Psoas muscle (tissue), 7 donors: ENCODE measurements at regions not wholly inside any gene's neighbourhood (a gene's known extent, or its start where the extent isn't known, plus 50 kb on each side); places are given as distances from the start of the nearest gene placed in this dataset.

Experiments used
- ATAC-seq, 4 donors: fragments of 200-7000 bp; cut with Tn5 transposase; one replicate each; pipeline ENCODE4 v1.9.1; 2020; ENCODE audit warnings: moderate library complexity in 3 of 4, mild to moderate bottlenecking in 2 of 4
- DNase-seq, 2 donors: peaks; one replicate each; pipeline ENCODE4 v3.0.0-alpha.2; 2020
- H3K27ac ChIP-seq: fragments of 200-600 bp; one replicate; pipeline ENCODE4 v1.8.0; 2022
- H3K27me3 ChIP-seq, 3 donors: fragments of 200-600 bp in 1 of 3; one replicate each; pipeline versions ENCODE4 v1.6.1 to v1.8.0; 2013 to 2022; ENCODE audit warnings: low read length in 2 of 3, mild to moderate bottlenecking in 2 of 3, moderate library complexity in 1 of 3; ENCODE audit not compliant: insufficient read depth in 3 of 3
- H3K36me3 ChIP-seq, 2 donors: fragments of 200-600 bp in 1 of 2; one replicate each; pipeline versions ENCODE4 v1.6.1 to v1.8.0; 2013 to 2022; ENCODE audit warnings: low read depth in 1 of 2, mild to moderate bottlenecking in 1 of 2, moderate library complexity in 1 of 2; ENCODE audit not compliant: insufficient read depth in 1 of 2
- H3K4me1 ChIP-seq: fragments of 200-600 bp; one replicate; pipeline ENCODE4 v1.8.0; 2022
- H3K4me3 ChIP-seq: fragments of 200-600 bp; one replicate; pipeline ENCODE4 v1.8.0; 2022; ENCODE audit warnings: mild to moderate bottlenecking
- H3K9me3 ChIP-seq: fragments of 200-600 bp; one replicate; pipeline ENCODE4 v1.8.0; 2022
- WGBS, 3 donors: extraction: QIAGEN DNeasy Blood & Tissue Kit; methylation state at CpG; one replicate each; pipeline versions ENCODE4 v1.1.6 to v1.1.7; 2013; 5-methylcytosine and 5-hydroxymethylcytosine counted together
- intact Hi-C, 2 donors: fragments of 100-400 bp; cut with DNase I; formaldehyde crosslinking; loops; one replicate each; pipeline versions ENCODE4 v1.11.0 to v1.14.2; 2022
- TF ChIP-seq, protein P1 (sequence below): fragments of 200-600 bp; IDR thresholded peaks from one replicate; pipeline ENCODE4 v1.8.0; 2022; ENCODE audit warnings: antibody characterized with exemption
- donor health status: healthy with polysubstance abuse.
- donor health status: DM: no; HTN: no; CAD: no; lungs with moderate emphysema.
- donor health status: Bipolar disorder and iron deficiency.
- donor health status: healthy.
- donor health status: DM: yes; HTN: yes; CAD: no.
- donor health status: DM: no; HTN: no; CAD: no.
- donor health status: DM: yes; HTN: yes; CAD: no.

DNA sequence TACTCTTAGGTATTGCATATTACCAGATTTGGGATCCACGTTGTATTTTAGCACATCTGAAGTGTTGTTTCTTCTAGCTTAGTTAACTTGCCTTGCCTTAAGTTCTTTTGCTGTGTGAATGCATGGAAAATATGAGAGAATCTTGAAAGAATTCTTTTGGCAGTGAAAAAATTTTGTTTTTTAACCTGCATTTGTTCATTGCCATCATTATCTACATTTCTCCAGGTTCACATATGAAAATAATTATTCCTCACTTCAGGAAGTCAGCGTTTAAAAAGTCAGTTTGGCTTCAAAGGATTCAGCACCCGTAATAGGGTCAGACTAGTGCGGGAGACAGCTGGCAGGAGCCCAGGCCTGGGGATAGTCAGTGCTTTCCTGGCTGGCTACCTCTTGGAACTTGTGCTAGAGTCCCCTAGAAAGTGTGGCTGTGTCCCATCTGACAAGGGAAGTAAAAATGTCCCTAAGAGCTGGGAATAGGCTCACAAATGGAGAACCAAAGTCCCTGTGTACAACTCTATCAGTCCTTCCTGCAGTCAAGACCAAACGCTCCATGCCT lies 251.9 kb upstream of the KLF3 start:
- Histone ChIP-seq H3K27me3 (no peaks in the 10 kb centered on the region), H3K36me3 (no peaks in the 10 kb centered on the region), H3K9me3 (no peaks in the 10 kb centered on the region), H3K27ac (no peak overlapping the region), H3K4me1 (no peaks in the 10 kb centered on the region), H3K4me3 (no peak overlapping the region)
- WGBS, 3 donors = 31 to 67% (median 45%) methylated on average over 5 of the region's 5 CpGs
- ATAC-seq (no peak), DNase-seq (no peak)
- intact Hi-C loops = no loop called here
- TF ChIP-seq, protein P1, sequence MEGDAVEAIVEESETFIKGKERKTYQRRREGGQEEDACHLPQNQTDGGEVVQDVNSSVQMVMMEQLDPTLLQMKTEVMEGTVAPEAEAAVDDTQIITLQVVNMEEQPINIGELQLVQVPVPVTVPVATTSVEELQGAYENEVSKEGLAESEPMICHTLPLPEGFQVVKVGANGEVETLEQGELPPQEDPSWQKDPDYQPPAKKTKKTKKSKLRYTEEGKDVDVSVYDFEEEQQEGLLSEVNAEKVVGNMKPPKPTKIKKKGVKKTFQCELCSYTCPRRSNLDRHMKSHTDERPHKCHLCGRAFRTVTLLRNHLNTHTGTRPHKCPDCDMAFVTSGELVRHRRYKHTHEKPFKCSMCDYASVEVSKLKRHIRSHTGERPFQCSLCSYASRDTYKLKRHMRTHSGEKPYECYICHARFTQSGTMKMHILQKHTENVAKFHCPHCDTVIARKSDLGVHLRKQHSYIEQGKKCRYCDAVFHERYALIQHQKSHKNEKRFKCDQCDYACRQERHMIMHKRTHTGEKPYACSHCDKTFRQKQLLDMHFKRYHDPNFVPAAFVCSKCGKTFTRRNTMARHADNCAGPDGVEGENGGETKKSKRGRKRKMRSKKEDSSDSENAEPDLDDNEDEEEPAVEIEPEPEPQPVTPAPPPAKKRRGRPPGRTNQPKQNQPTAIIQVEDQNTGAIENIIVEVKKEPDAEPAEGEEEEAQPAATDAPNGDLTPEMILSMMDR = no peak

DNA sequence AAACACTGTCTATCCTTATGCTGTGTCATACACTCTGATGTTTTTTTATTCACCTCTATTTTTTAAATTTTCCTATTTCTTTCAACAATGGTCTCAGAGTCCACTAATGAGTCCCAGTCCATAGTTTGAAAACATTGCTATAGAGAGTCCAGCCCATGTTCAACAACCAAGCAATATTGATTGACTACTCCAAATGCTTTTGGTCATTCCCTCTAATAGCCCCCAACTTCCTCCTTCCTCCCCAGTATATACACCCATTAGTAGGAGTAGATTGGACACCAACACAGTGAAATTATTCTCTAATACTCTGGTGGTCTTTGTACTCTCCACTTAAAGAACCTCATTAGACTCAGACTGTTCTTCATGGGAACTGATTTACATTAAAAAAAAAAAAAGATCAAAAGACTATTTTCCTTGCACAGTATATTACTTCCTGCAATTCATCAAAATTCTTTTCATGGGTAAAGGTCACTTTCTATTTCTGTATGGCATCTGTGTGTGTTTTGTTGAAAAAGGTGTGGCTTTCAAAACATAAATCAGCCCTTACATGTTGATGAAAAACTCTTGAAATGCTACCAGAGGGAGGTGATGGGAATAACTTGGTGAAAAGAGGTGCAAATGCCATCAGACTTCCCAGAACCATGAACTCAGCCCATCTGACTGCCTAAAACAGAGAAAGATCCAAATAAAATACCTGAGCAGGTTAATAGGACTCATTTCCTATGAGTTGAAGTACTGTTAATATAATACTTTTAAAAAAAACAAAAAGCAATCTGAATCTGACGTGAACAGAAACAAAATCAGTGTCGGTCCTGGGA lies 250.3 kb upstream of the KLF3 start:
- H3K27me3 ChIP-seq = no peaks in the 10 kb centered on the region
- DNase-seq (no peak), ATAC-seq (no peak)
- TF ChIP-seq, protein P1 = no peak
- no peaks in the 10 kb centered on the region for H3K36me3 ChIP-seq
- H3K27ac ChIP-seq = no peak overlapping the region
- H3K4me1 ChIP-seq = no peaks in the 10 kb centered on the region
- H3K4me3 ChIP-seq = no peak overlapping the region
- H3K9me3 ChIP-seq = no peaks in the 10 kb centered on the region
- intact Hi-C loops = no loop called here
- 82 to 84% (median 83%) methylated on average over 2 of the region's 2 CpGs for WGBS, 3 donors

DNA sequence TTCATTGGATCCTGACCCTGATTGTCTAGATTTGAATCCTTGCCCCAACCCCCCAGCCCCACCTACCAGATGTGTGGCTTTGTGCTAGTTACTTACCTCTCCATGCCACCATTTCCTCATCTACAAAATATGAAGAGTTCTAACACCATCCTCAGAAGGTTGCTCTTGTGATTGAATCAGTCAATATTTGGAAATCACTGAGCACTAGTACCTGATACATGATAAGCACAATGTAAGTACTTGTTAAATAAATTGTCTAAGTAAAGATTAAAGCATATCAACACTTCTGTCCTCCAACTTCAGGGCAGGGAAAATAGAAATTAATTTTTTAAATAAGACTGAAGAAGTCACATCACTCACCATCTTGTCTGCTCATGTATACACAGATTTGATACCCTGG lies 249.6 kb upstream of the KLF3 start:
- no peak overlapping the region for H3K27ac ChIP-seq
- ATAC-seq = no peak
- H3K36me3 ChIP-seq = no peaks in the 10 kb centered on the region
- no peak overlapping the region for H3K4me3 ChIP-seq
- H3K4me1 ChIP-seq = no peaks in the 10 kb centered on the region
- TF ChIP-seq, protein P1 = no peak
- no peaks in the 10 kb centered on the region for H3K9me3 ChIP-seq
- no peak for DNase-seq
- H3K27me3 ChIP-seq = no peaks in the 10 kb centered on the region
- intact Hi-C loops = no loop called here

DNA sequence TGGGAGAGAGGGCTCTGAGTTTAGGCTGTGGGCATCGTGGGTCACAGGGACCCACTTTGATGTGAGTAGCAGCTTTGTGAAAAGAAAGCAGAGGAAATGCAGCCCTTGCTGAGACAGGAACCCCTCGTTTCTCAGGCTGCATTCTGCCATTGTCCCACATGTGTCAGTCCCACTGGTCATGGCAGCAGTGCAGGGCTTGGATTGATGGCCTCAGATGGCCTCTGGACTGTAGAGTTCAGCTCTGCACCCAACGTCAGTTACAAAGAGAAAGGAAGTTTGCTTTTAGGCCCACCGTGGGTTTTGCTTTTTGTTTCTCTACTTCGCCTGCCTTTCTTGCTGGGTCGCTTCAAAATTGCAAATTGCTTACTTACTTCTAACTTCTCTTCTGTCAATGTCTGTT lies 248.3 kb upstream of the KLF3 start:
- no peak overlapping the region for H3K27ac ChIP-seq
- H3K36me3 ChIP-seq = no peaks in the 10 kb centered on the region
- DNase-seq (no peak), ATAC-seq (no peak)
- intact Hi-C loops = no loop called here
- H3K4me1 ChIP-seq = no peaks in the 10 kb centered on the region
- TF ChIP-seq, protein P1 = no peak
- no peaks in the 10 kb centered on the region for H3K27me3 ChIP-seq
- no peak overlapping the region for H3K4me3 ChIP-seq
- WGBS, 3 donors = 54 to 62% (median 58%) methylated on average over 6 of the region's 6 CpGs
- H3K9me3 ChIP-seq = no peaks in the 10 kb centered on the region
